ENCODE measurements at regions not wholly inside any gene's neighbourhood (a gene's known extent, or its start where the extent isn't known, plus 50 kb on each side); places are given as distances from the start of the nearest gene placed in this dataset.

DNA sequence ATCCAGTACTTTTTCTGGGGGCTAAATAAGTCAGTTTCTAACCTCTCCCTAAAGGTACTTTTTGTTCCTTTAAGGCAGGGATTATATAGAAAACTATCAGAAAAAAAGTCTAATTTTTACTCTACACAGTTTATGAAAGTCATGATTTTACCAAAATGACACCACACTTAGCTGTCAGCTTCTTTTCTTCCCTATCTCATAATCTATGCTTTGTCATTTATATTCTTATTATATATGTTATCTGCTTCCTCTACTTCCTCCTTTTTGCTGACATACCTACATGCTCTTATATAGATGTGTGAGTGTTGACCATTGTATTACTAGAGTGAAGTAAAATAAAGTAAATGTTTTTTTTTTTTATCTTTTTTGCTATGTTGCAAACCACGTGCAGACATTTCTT is 203.9 kb upstream of the CHRM2 start:
- Mint-ChIP-seq H3K36me3 (ENCODE audit: low read depth) (no peaks in the 10 kb centered on the region), H3K4me3 (no peak overlapping the region), H3K4me1 (no peaks in the 10 kb centered on the region), H3K27ac (no peak overlapping the region), H3K27me3 (ENCODE audit: low read depth, poor library complexity) (no peaks in the 10 kb centered on the region), H3K9me3 (no peaks in the 10 kb centered on the region)
- TF ChIP-seq, protein P1, sequence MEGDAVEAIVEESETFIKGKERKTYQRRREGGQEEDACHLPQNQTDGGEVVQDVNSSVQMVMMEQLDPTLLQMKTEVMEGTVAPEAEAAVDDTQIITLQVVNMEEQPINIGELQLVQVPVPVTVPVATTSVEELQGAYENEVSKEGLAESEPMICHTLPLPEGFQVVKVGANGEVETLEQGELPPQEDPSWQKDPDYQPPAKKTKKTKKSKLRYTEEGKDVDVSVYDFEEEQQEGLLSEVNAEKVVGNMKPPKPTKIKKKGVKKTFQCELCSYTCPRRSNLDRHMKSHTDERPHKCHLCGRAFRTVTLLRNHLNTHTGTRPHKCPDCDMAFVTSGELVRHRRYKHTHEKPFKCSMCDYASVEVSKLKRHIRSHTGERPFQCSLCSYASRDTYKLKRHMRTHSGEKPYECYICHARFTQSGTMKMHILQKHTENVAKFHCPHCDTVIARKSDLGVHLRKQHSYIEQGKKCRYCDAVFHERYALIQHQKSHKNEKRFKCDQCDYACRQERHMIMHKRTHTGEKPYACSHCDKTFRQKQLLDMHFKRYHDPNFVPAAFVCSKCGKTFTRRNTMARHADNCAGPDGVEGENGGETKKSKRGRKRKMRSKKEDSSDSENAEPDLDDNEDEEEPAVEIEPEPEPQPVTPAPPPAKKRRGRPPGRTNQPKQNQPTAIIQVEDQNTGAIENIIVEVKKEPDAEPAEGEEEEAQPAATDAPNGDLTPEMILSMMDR (IDR thresholded peaks at IDR 0.05): no peak
- no peak for DNase-seq

DNA sequence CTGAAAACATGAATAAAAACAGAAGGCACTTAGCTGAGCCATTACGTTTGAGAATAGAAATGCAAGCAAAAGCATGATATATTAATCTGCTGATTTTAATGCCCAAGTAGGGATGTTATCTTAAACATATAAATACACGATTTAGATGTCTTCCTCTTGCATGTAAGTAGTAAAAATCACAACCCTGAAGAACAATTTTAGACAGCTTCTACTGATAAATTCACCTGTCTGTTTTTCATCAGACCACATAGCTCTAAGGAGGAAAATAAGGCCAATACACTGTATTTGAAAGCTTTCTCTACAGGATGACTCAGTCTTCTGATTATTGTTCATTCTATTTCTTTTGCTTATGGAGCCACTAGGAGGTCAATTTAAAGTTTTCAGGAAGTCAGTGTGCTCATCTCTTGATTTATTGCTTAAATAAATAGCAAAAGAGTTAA is 210.9 kb upstream of the CHRM2 start:
- no peak for DNase-seq
- Mint-ChIP-seq H3K4me3 (no peak overlapping the region), H3K4me1 (no peaks in the 10 kb centered on the region), H3K27ac (no peak overlapping the region), H3K36me3 (ENCODE audit: low read depth) (no peaks in the 10 kb centered on the region), H3K9me3 (no peaks in the 10 kb centered on the region), H3K27me3 (ENCODE audit: low read depth, poor library complexity) (no peaks in the 10 kb centered on the region)
- TF ChIP-seq, protein P1 (IDR thresholded peaks at IDR 0.05): no peak

DNA sequence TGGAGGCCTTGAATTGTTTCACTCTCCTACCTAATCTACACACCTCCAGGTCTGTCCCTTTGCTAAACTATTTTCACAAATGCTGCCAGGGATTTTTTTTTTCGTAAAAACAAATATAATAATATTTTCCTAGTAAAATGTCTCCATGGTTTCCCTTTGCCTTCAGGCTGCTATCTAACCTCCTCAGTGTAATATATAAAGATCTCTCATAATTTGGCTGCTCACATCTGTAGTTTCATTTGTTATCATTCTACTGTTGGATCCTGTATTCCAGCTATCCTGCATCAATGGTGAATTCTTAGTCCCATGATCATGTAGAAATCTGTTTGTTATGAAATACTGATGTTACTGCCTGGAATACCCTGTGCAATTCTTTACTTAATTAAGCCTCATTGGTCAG is 211.9 kb upstream of the CHRM2 start:
- H3K36me3 Mint-ChIP-seq (ENCODE audit: low read depth): no peaks in the 10 kb centered on the region
- no peaks in the 10 kb centered on the region for H3K4me1 Mint-ChIP-seq
- H3K4me3 Mint-ChIP-seq: no peak overlapping the region
- no peak overlapping the region for H3K27ac Mint-ChIP-seq
- no peaks in the 10 kb centered on the region for H3K27me3 Mint-ChIP-seq (ENCODE audit: low read depth, poor library complexity)
- no peak for DNase-seq
- TF ChIP-seq, protein P1 (IDR thresholded peaks at IDR 0.05): no peak
- H3K9me3 Mint-ChIP-seq: no peaks in the 10 kb centered on the region

DNA sequence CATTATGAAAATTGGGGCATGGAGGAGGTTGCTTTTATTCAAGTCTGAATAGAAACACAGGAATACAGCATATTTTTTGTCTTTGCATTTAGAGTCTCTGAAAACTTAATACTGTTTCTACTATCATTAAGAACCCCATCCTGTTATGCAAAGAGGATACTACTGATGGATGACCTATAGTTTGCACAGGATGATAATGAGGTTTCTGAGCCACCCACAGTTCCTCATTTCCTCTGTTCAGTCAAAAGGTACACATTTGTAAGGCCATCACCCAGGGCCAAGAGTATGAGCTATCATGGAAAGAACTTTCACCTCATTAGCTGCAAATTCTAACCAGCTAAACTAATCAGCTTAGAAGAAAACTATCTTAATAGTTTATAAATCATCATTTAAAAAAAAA is 213.0 kb upstream of the CHRM2 start:
- Mint-ChIP-seq H3K4me3 (no peak overlapping the region), H3K9me3 (no peaks in the 10 kb centered on the region), H3K4me1 (no peaks in the 10 kb centered on the region), H3K27ac (no peak overlapping the region), H3K36me3 (ENCODE audit: low read depth) (no peaks in the 10 kb centered on the region), H3K27me3 (ENCODE audit: low read depth, poor library complexity) (no peaks in the 10 kb centered on the region)
- no peak for DNase-seq
- TF ChIP-seq, protein P1 (IDR thresholded peaks at IDR 0.05): no peak

DNA sequence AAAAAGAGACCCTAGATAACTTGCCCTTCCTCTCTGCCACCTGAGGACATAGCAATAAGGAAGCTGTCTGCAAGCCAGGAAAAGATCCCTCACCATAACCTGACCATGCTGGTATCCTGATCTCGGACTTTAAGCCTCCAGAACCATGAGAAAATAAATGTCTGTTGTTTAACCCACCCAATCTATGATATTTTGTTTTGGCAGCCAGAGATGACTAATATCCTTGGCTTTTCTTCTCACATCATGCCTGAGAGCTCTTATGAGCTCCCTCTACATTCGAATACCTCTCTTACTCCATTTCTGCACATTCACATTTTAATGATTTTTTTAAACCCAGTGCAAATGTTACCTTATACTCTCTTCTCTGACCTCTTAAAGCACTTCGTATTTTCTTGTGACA is 214.0 kb upstream of the CHRM2 start:
- H3K36me3 Mint-ChIP-seq (ENCODE audit: low read depth): no peaks in the 10 kb centered on the region
- no peaks in the 10 kb centered on the region for H3K4me1 Mint-ChIP-seq
- H3K27me3 Mint-ChIP-seq (ENCODE audit: low read depth, poor library complexity): no peaks in the 10 kb centered on the region
- no peak overlapping the region for H3K27ac Mint-ChIP-seq
- H3K4me3 Mint-ChIP-seq: no peak overlapping the region
- no peak for DNase-seq
- TF ChIP-seq, protein P1 (IDR thresholded peaks at IDR 0.05): no peak
- no peaks in the 10 kb centered on the region for H3K9me3 Mint-ChIP-seq

DNA sequence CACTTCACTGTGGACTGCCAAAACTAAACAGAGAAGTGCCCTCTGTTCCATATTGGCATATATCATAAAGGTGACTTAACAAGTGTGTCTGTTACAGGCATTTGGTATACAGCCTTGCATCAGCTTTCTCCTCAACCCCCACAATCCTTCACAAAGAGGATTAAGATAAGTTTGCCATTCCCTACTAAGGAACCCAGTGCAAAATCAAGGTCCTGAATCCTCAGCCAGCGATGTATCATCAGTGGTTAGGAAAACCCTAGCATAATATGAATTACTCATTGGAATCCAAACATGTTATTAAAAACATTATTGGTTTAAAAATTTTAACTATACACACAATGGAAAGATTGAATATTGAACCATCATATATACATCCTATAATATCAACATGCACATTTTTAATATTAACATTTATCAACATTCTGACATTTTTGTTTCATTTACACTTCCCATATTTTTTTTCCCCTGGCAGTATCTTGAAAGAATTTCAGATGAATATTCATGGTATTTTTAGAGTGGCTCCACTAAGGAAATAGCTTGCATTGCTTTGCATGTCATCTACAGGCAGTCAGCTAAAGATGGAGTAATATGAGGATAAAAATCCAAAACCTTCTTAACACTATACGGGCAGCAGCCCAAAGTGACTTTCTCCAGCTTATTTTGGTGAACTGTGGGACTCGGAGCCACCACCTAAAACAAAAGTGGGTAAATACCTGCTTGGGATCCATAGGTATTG is 215.6 kb upstream of the CHRM2 start:
- Mint-ChIP-seq H3K9me3 (no peaks in the 10 kb centered on the region), H3K27me3 (ENCODE audit: low read depth, poor library complexity) (no peaks in the 10 kb centered on the region), H3K36me3 (ENCODE audit: low read depth) (no peaks in the 10 kb centered on the region), H3K4me1 (no peaks in the 10 kb centered on the region), H3K27ac (no peak overlapping the region), H3K4me3 (no peak overlapping the region)
- DNase-seq: no peak
- TF ChIP-seq, protein P1 (IDR thresholded peaks at IDR 0.05): no peak
